BJ (cell line): ENCODE measurements at regions not wholly inside any gene's neighbourhood (a gene's known extent, or its start where the extent isn't known, plus 50 kb on each side); places are given as distances from the start of the nearest gene placed in this dataset.

ENCODE experiments used
- CTCF ChIA-PET: fragments of 350-600 bp; formaldehyde crosslinking; extraction: SDS; loops from one replicate; lab custom pipeline; 2021; ENCODE audit warnings: antibody characterized with exemption, inconsistent platforms; lab: Yijun Ruan, JAX
- POLR2A ChIA-PET: fragments of 300-600 bp; sonication (Branson Sonifier 250); formaldehyde crosslinking; extraction: SDS; loops from one replicate; lab custom pipeline; 2021; ENCODE audit warnings: antibody characterized with exemption; lab: Charles Lee
- DNase-seq: peaks from one replicate; pipeline ENCODE4 v3.0.0-alpha.2; 2011; ENCODE audit warnings: low read depth
- H3K27me3 ChIP-seq: 2 replicates; pipeline ENCODE4 v1.6.0; 2011; ENCODE audit warnings: low read length; ENCODE audit not compliant: control insufficient read depth, insufficient read depth
- H3K36me3 ChIP-seq: 2 replicates; pipeline ENCODE4 v1.5.1; 2011; ENCODE audit warnings: low read length; ENCODE audit not compliant: control insufficient read depth, insufficient read depth
- H3K4me3 ChIP-seq: 2 replicates; pipeline ENCODE4 v1.5.1; 2011; ENCODE audit warnings: low read depth, mild to moderate bottlenecking, control low read depth, low read length
- CTCF ChIP-seq: IDR thresholded peaks from 2 replicates; pipeline ENCODE4 v1.5.1; 2011; ENCODE audit warnings: low read depth, mild to moderate bottlenecking, control low read depth, inconsistent platforms, low read length, moderate library complexity; ENCODE audit not compliant: insufficient read depth

DNA sequence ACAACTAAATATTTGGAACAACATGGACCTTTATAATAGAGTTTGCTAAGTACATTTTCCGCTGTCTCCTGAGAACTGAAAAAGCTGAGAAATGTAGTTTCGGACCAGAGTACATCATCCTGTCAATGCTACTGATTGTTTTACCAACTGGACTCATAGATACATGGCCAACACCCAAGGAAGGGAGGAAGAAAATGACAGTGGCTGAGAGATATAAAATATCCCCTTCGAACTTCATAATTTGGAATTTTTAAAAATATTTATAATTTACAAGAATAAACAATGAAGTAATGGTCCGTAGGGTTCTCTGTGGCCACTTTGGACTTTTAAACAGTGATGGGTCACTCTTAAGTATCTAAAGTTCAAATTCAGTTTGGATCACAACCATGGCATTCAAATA is 1042.7 kb downstream of the MCTP2 start:
- Histone ChIP-seq H3K27me3 (no peaks in the 10 kb centered on the region), H3K36me3 (no peaks in the 10 kb centered on the region), H3K4me3 (no peak overlapping the region)
- no peak for TF ChIP-seq CTCF
- CTCF ChIA-PET, result no interaction called here
- DNase-seq, result no peak
- POLR2A ChIA-PET, result no interaction called here

GRCh38 chr15:95277266-95277665 is 1045.9 kb downstream of the MCTP2 start:
- no peaks in the 10 kb centered on the region for H3K36me3 ChIP-seq
- H3K4me3 ChIP-seq, result no peak overlapping the region
- TF ChIP-seq CTCF, result no peak
- ChIA-PET CTCF (interaction anchor here (0.9 to 2.4 kb wide), 3 partner anchors 8 to 15 kb away, joined by 3 to 7 read pairs (median 6); no protein-coding TSS in a partner anchor), POLR2A (interaction anchor here (0.5 to 1.0 kb wide), 4 partner anchors 10 to 1050 kb away, joined by 3 to 6 read pairs (median 4); no protein-coding TSS in a partner anchor)
- DNase-seq, result peak; percentile 90
- no peaks in the 10 kb centered on the region for H3K27me3 ChIP-seq

DNA sequence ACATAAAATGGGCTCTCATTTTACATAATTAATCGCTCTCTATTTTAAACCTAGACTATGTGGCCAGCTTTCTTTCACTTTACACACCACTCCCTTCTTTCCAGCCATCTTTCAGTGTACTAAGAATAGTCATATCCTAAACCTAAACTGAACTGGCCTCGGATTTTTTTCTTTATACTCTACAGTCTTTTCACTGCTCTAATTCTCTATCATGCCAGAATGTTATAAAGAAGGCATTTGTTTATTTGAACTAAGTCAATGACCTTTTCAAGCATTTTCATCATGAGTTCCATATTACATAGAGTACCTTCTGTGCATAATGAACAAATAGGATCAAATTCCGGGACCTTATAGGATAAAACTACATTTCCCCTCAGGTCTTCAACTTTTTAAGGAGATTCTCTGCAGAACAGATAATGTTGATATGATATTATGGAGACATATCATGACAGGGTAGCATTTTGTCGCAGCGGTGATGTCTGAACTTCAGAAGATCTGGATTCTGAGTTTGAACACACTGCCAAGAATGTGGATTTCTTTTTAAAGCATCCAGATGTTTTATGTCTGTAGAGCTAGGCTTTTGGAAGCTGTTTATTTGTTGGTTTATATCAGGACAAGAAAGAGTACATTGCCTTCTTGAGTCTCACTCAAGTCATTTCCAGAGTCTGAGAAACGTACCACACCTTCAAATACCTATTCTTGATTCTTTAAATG is 1047.3 kb downstream of the MCTP2 start:
- no peak overlapping the region for H3K4me3 ChIP-seq
- POLR2A ChIA-PET, result no interaction called here
- H3K36me3 ChIP-seq, result no peaks in the 10 kb centered on the region
- CTCF ChIA-PET, result interaction anchor here (1.0 to 2.4 kb wide), 2 partner anchors 11 to 14 kb away, joined by 6 to 7 read pairs; no protein-coding TSS in a partner anchor
- no peak for TF ChIP-seq CTCF
- H3K27me3 ChIP-seq, result no peaks in the 10 kb centered on the region
- DNase-seq, result no peak

DNA sequence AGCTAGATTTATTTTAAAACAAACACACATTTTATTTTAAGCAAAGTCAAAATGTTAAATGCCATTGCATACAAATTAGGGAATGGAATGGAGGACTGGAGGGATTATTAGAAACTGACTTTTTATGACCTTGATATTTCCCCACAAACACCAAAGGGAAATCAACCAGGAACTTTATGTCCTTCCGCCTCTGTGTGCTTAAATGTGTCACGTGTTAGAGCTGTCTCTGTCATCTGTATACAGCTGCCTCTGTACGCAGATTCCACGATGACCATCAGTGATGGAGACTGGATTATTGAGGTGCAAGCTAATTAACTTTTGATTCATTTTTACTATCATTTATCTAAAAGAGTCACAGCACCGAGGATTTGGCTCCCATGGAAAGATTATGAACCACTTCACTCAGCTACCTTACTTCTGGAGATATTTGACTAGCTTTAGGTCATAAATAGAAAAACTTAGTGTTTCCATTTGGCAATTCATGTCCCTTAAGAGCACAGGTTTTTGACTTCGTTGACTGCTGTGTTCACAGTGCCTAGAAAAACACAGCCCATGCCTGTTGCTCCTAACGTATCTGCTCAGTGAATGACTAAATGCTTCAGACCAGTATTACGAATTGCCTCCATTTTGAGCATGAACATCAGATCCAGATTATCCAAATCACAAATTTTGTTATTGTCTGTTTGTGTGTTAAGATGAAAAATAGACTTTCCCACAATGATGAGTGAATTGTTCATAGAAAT is 1048.1 kb downstream of the MCTP2 start:
- TF ChIP-seq CTCF, result no peak
- POLR2A ChIA-PET, result no interaction called here
- Histone ChIP-seq H3K4me3 (no peak overlapping the region), H3K27me3 (no peaks in the 10 kb centered on the region), H3K36me3 (no peaks in the 10 kb centered on the region)
- CTCF ChIA-PET, result interaction anchor here (0.5 kb wide), 1 partner anchor 595 kb away, joined by 5 read pairs; no protein-coding TSS in a partner anchor
- no peak for DNase-seq

GRCh38 chr15:95280711-95281110 is 1049.3 kb downstream of the MCTP2 start:
- no peak for DNase-seq
- ChIA-PET POLR2A (interaction anchor here (0.8 kb wide), 1 partner anchor 34 kb away, joined by 3 read pairs; no protein-coding TSS in a partner anchor), CTCF (interaction anchor here (0.9 to 1.3 kb wide), 2 partner anchors 9 to 12 kb away, joined by 3 to 4 read pairs; no protein-coding TSS in a partner anchor)
- Histone ChIP-seq H3K27me3 (no peaks in the 10 kb centered on the region), H3K36me3 (no peaks in the 10 kb centered on the region), H3K4me3 (no peak overlapping the region)
- no peak for TF ChIP-seq CTCF
